NCI-H1436 (cell line): ENCODE measurements at regions not wholly inside any gene's neighbourhood (a gene's known extent, or its start where the extent isn't known, plus 50 kb on each side); places are given as distances from the start of the nearest gene placed in this dataset.

Source experiments
- DNase-seq: peaks from one replicate; lab custom pipeline; 2025; lab: John Stamatoyannopoulos, UW

GRCh38 chr2:181380581-181380980, 76.6 kb upstream of the ITGA4 start:
- no peak for DNase-seq

- DNase-seq: no peak
These were observed 72.3 kb upstream of the ITGA4 start for GRCh38 chr2:181384923-181385322.

GRCh38 chr2:181389524-181389923, 67.7 kb upstream of the ITGA4 start:
- no peak for DNase-seq

GRCh38 chr2:181393472-181393871, 63.7 kb upstream of the ITGA4 start:
- peak; percentile 12 for DNase-seq

- no peak for DNase-seq
These were observed 62.3 kb upstream of the ITGA4 start for GRCh38 chr2:181394741-181395437.

- DNase-seq: no peak
These were observed 61.3 kb upstream of the ITGA4 start for GRCh38 chr2:181395851-181396250.

- DNase-seq: no peak
These were observed 60.7 kb upstream of the ITGA4 start for GRCh38 chr2:181396256-181397123.

GRCh38 chr2:181397331-181397730, 59.9 kb upstream of the ITGA4 start:
- DNase-seq: no peak

- DNase-seq: no peak
These were observed 59.2 kb upstream of the ITGA4 start for GRCh38 chr2:181398000-181398399.

- DNase-seq: no peak
These were observed 58.2 kb upstream of the ITGA4 start for GRCh38 chr2:181399027-181399426.

- DNase-seq: no peak
These were observed 52.7 kb upstream of the ITGA4 start for GRCh38 chr2:181404472-181404871.

GRCh38 chr2:181407171-181407570, 50.0 kb upstream of the ITGA4 start:
- DNase-seq: no peak
